Inferior parietal cortex (tissue), 1 donor: ENCODE measurements at regions not wholly inside any gene's neighbourhood (a gene's known extent, or its start where the extent isn't known, plus 50 kb on each side); places are given as distances from the start of the nearest gene placed in this dataset.

ENCODE experiments used
- DNase-seq: peaks from one replicate; pipeline ENCODE4 v3.0.0-alpha.2; 2016; ENCODE audit errors: extremely low spot score

DNA sequence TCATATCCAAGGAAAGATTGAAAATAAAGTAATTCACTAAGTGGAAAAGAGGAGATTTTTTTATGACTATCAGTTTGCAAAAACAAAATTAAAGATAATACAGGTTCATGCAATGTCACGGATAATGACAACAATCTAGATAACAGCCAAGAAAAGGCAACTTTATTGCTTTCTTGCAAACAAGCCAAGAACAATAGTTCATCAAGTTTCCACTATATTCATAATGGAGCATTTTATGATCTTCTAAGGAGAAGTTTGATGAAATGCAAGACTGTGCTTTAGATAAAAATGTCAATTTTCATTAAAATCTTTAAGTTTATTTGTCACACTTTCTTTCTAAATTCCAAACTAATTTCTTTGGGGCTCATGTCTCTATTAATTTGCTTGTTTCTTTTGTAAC, 53.9 kb upstream of the NRP1 start:
- no peak for DNase-seq

DNA sequence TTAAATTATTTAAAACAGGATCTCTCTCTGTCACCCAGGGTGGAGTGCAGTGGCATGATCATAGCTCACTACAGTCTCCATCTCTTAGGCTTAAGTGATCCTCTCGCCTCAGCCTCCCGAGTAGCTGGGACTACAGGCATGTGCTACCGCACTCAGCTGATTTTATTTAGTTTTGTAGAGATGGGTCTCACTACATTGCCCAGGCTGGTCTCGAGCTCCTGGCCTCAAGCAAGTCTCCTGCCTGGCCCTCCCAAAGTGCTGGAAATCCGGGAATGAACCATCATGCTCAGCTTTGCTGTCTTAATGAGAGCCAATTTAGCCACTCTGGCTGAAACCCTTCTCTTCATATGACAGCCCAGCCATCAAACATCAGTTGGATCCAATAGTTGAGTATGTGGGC, 53.3 kb upstream of the NRP1 start:
- no peak for DNase-seq

GRCh38 chr10:33386926-33387325, 52.5 kb upstream of the NRP1 start:
- DNase-seq, result no peak

- DNase-seq, result no peak
Measured at GRCh38 chr10:33385686-33386085, 51.2 kb upstream of the NRP1 start.

DNA sequence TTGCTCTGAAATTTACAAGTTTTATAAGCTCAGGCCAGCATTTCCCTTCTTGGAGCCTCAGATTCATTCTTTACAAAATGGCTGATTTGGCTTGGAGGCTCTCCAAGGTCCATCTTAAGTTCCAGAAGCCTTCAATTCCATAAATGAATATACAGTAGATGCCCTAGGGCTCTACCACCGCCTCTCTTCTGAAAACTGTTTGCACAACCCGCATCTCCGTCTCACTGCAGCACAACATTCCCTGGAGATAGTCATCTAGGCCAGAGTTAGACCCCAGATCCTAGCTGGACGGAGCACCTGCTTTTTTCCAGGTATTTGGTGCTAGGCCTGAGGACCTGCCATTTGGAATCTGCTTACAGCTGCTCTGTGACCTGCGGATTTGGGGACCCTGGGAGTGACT, 50.5 kb upstream of the NRP1 start:
- no peak for DNase-seq
